Thyroid gland (tissue), 4 donors: ENCODE measurements at regions not wholly inside any gene's neighbourhood (a gene's known extent, or its start where the extent isn't known, plus 50 kb on each side); places are given as distances from the start of the nearest gene placed in this dataset.

ENCODE experiments used
- CTCF ChIP-seq, 6 experiments: fragments of 200-600 bp in 3 of 6; fragments of 450-650 bp in 3 of 6; sonication (generic) in 3 of 6; IDR thresholded peaks; one replicate each; pipeline ENCODE4 v1.5.1; 2016 to 2019; ENCODE audit warnings: antibody characterized with exemption in 6 of 6, mild to moderate bottlenecking in 2 of 6, inconsistent platforms in 1 of 6, moderate library complexity in 1 of 6
- POLR2A ChIP-seq, 2 donors: fragments of 450-650 bp; IDR thresholded peaks; one replicate each; pipeline ENCODE4 v1.6.1; 2017; ENCODE audit warnings: antibody characterized with exemption in 2 of 2, mild to moderate bottlenecking in 2 of 2, moderate library complexity in 1 of 2

GRCh38 chrX:43165343-43165920 is 387.5 kb upstream of the PPP1R2C start:
- TF ChIP-seq CTCF (IDR thresholded peaks at IDR 0.05) (no peak), POLR2A (IDR thresholded peaks at IDR 0.05) (no peak)
